ENCODE measurements at regions not wholly inside any gene's neighbourhood (a gene's known extent, or its start where the extent isn't known, plus 50 kb on each side); places are given as distances from the start of the nearest gene placed in this dataset.

DNA sequence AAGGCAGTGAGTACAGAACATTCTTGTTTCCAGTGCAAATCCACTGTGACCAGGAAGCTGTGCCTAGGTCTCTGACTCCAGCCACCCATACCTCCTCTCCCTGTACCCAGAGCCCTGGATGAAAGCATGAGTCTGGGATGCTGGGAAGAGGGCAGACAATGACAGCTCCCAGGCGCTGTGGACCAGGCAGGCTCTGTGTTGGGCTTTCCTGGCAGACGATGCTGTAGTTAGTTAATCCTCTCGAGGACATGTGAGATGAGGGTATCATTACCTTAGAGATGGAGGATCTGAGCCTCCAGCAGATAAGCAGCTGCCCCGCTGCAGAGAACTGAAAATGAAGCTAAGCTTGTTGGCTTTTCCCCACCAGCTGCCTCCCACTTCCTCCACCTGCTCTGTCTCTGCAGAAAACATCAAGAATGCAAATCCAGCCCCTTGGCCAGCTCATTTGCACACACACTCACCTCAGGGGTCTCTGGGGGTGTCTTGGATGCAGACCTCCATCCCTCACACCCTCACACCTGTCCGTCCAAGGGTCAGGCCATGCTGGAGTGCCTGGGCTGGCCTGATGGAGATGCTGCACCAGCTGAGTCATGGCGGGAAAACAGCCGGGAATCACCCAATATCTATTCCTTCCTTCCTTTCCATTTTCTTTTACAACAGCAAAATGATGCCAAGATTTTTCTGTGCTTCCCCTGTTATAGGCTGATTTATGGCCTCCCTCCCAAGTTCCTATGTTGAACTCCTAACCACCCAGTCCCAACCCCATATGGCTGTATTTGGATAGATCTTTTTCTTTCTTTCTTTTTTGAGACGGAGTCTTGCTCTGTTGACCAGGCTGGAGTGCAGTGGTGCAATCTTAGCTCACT lies 94.9 kb upstream of the SEPTIN5 start:
- Histone ChIP-seq H3K27ac (ENCODE audit: low read length) (no peak overlapping the region), H3K4me3 (ENCODE audit: low read length) (no peak overlapping the region), H3K36me3 (ENCODE audit: low read depth, low read length) (no peaks in the 10 kb centered on the region), H3K9me3 (ENCODE audit: low read length) (no peaks in the 10 kb centered on the region), H3K9me2 (replicated peaks; ENCODE audit: low read length) (no peaks in the 10 kb centered on the region), H3K27me3 (ENCODE audit: low read length) (no peaks in the 10 kb centered on the region), H3F3A (ENCODE audit: low read length, unreplicated experiment) (no peaks in the 10 kb centered on the region), H4K20me1 (ENCODE audit: low read length) (no peaks in the 10 kb centered on the region), H2AFZ (ENCODE audit: low read length) (no peak overlapping the region), H3K79me2 (ENCODE audit: low read length) (no peaks in the 10 kb centered on the region), H3K4me1 (ENCODE audit: insufficient read depth, low read length) (no peaks in the 10 kb centered on the region), H3K9ac (ENCODE audit: low read length) (no peak overlapping the region), H3K4me2 (ENCODE audit: low read length) (no peak overlapping the region)
- intact Hi-C loops (cut with micrococcal nuclease): loop anchor here (10.0 kb wide), 1 partner anchor 55 kb away; no protein-coding TSS in a partner anchor
- ChIA-PET POLR2A (ENCODE audit: unreplicated experiment) (no interaction called here), CTCF (no interaction called here)
- BruUV-seq (replicated peaks): no TSS peak
- DNase-seq (no peak), ATAC-seq (no peak)
- TF ChIP-seq EZH2 (IDR thresholded peaks at IDR 0.05; ENCODE audit: low read length, unreplicated experiment): no peak
- TF ChIP-seq, protein P1, sequence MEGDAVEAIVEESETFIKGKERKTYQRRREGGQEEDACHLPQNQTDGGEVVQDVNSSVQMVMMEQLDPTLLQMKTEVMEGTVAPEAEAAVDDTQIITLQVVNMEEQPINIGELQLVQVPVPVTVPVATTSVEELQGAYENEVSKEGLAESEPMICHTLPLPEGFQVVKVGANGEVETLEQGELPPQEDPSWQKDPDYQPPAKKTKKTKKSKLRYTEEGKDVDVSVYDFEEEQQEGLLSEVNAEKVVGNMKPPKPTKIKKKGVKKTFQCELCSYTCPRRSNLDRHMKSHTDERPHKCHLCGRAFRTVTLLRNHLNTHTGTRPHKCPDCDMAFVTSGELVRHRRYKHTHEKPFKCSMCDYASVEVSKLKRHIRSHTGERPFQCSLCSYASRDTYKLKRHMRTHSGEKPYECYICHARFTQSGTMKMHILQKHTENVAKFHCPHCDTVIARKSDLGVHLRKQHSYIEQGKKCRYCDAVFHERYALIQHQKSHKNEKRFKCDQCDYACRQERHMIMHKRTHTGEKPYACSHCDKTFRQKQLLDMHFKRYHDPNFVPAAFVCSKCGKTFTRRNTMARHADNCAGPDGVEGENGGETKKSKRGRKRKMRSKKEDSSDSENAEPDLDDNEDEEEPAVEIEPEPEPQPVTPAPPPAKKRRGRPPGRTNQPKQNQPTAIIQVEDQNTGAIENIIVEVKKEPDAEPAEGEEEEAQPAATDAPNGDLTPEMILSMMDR (conservative IDR thresholded peaks at IDR 0.05; ENCODE audit: low read depth, low read length): no peak
- no peak for TF ChIP-seq EZH2phosphoT487 (IDR thresholded peaks at IDR 0.05; ENCODE audit: borderline replicate concordance, low read length)

DNA sequence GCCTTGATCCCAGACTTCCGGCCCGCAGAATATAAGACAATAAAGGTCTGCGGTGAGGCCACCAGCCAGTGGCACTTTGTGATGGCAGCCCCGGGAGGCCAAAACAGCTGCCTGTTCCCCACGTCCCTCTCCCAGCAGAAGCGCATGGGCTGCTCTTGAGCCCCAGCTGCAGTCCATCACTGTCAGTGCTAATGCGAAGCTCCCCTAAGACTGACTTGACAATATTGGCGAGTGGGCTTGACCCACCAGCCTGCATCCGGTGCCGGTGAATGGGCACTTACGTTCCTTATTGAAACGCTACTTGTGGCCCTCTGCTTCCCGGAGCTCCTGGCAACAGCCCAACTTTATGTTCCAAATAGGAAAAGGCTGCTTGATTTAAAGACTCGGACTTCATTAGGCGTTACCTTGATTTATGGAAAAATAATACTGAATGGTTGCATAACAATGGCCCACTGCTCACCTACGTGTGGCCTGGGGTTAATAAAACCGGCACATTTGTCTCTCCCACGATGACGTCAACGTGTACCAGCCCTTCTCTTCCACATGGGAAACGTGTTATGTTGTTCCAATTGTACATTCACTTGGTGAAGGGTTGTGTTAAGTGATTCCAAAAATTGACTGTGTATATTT lies 93.4 kb upstream of the SEPTIN5 start:
- POLR2A ChIA-PET (ENCODE audit: unreplicated experiment): no interaction called here
- H2AFZ ChIP-seq (ENCODE audit: low read length): no peak overlapping the region
- H3K9me3 ChIP-seq (ENCODE audit: low read length): no peaks in the 10 kb centered on the region
- no peaks in the 10 kb centered on the region for H3K9me2 ChIP-seq (replicated peaks; ENCODE audit: low read length)
- no peak overlapping the region for H3K9ac ChIP-seq (ENCODE audit: low read length)
- TF ChIP-seq, protein P1 (conservative IDR thresholded peaks at IDR 0.05; ENCODE audit: low read depth, low read length): no peak
- TF ChIP-seq EZH2 (IDR thresholded peaks at IDR 0.05; ENCODE audit: low read length, unreplicated experiment): no peak
- no peak for TF ChIP-seq EZH2phosphoT487 (IDR thresholded peaks at IDR 0.05; ENCODE audit: borderline replicate concordance, low read length)
- H3K4me2 ChIP-seq (ENCODE audit: low read length): no peak overlapping the region
- CTCF ChIA-PET: no interaction called here
- H3K4me3 ChIP-seq (ENCODE audit: low read length): no peak overlapping the region
- ATAC-seq (no peak), DNase-seq (no peak)
- intact Hi-C loops (cut with micrococcal nuclease): loop anchor here (10.0 kb wide), 1 partner anchor 56 kb away; no protein-coding TSS in a partner anchor
- H3K36me3 ChIP-seq (ENCODE audit: low read depth, low read length): no peaks in the 10 kb centered on the region
- H3K4me1 ChIP-seq (ENCODE audit: insufficient read depth, low read length): no peaks in the 10 kb centered on the region
- H4K20me1 ChIP-seq (ENCODE audit: low read length): no peaks in the 10 kb centered on the region
- no peaks in the 10 kb centered on the region for H3K27me3 ChIP-seq (ENCODE audit: low read length)
- BruUV-seq (replicated peaks): no TSS peak
- H3K27ac ChIP-seq (ENCODE audit: low read length): no peak overlapping the region
- no peaks in the 10 kb centered on the region for H3K79me2 ChIP-seq (ENCODE audit: low read length)
- H3F3A ChIP-seq (ENCODE audit: low read length, unreplicated experiment): no peaks in the 10 kb centered on the region
